IMR-90 (cell line): ENCODE measurements at regions not wholly inside any gene's neighbourhood (a gene's known extent, or its start where the extent isn't known, plus 50 kb on each side); places are given as distances from the start of the nearest gene placed in this dataset.

ENCODE experiments used
- BHLHE40 ChIP-seq: fragments of 150-350 bp; IDR thresholded peaks from 2 replicates; pipeline ENCODE4 v1.6.1; 2016; ENCODE audit warnings: mild to moderate bottlenecking, low read depth, low read length
- CEBPB ChIP-seq: IDR thresholded peaks from 2 replicates; pipeline ENCODE4 v1.6.1; 2012; ENCODE audit warnings: low read depth, low read length, improper control_type of control experiment
- CHD1 ChIP-seq: IDR thresholded peaks from 2 replicates; pipeline ENCODE4 v1.6.1; 2012; ENCODE audit warnings: low read depth, low read length, improper control_type of control experiment
- CTCF ChIP-seq: conservative IDR thresholded peaks from 2 replicates; pipeline ENCODE4 v1.5.1; 2012; ENCODE audit warnings: mild to moderate bottlenecking, low read depth, low read length, improper control_type of control experiment
- FOS ChIP-seq: fragments of 150-350 bp; IDR thresholded peaks from 2 replicates; pipeline ENCODE4 v1.6.1; 2016; ENCODE audit warnings: low read depth, low read length
- MAFK ChIP-seq: IDR thresholded peaks from 2 replicates; pipeline ENCODE4 v1.6.1; 2012; ENCODE audit warnings: low read depth, low read length, improper control_type of control experiment
- MXI1 ChIP-seq: IDR thresholded peaks from 2 replicates; pipeline ENCODE4 v1.6.1; 2012; ENCODE audit warnings: low read depth, mild to moderate bottlenecking, low read length, moderate library complexity, borderline replicate concordance
- POLR2A ChIP-seq: IDR thresholded peaks from 2 replicates; pipeline ENCODE4 v1.6.1; 2012; ENCODE audit warnings: mild to moderate bottlenecking, low read depth, low read length
- RAD21 ChIP-seq: IDR thresholded peaks from 2 replicates; pipeline ENCODE4 v1.6.1; 2012; ENCODE audit warnings: low read length, improper control_type of control experiment
- RFX5 ChIP-seq: IDR thresholded peaks from 2 replicates; pipeline ENCODE4 v1.8.0; 2012; ENCODE audit warnings: low read depth, mild to moderate bottlenecking, low read length, moderate library complexity
- SMC3 ChIP-seq: fragments of 150-350 bp; IDR thresholded peaks from 2 replicates; pipeline ENCODE4 v1.6.1; 2016; ENCODE audit warnings: low read depth, mild to moderate bottlenecking, antibody characterized with exemption, low read length, moderate library complexity
- USF2 ChIP-seq: fragments of 150-350 bp; IDR thresholded peaks from 2 replicates; pipeline ENCODE4 v1.6.1; 2017; ENCODE audit warnings: mild to moderate bottlenecking, antibody characterized with exemption, low read length, low read depth

- no peak for TF ChIP-seq CTCF
- no peak for TF ChIP-seq RAD21
- no peak for TF ChIP-seq MXI1
- TF ChIP-seq CEBPB = no peak
- TF ChIP-seq POLR2A = no peak
- TF ChIP-seq RFX5 = no peak
- TF ChIP-seq USF2 = no peak
- no peak for TF ChIP-seq CHD1
- no peak for TF ChIP-seq FOS
- no peak for TF ChIP-seq SMC3
- TF ChIP-seq BHLHE40 = no peak
- no peak for TF ChIP-seq MAFK
Measured at GRCh38 chr3:35950021-35950420, 310.7 kb downstream of the ARPP21 start.
